ENCODE measurements at regions not wholly inside any gene's neighbourhood (a gene's known extent, or its start where the extent isn't known, plus 50 kb on each side); places are given as distances from the start of the nearest gene placed in this dataset.

GRCh38 chr6:138590796-138591709 is 91.8 kb upstream of the NHSL1 start (continued):
- TF ChIP-seq ATF7 (IDR thresholded peaks at IDR 0.05) (no peak), ATF7 (CRISPR knock-in tag; IDR thresholded peaks at IDR 0.05) (no peak), DZIP1 (CRISPR knock-in tag; IDR thresholded peaks at IDR 0.05) (no peak), TBX2 (CRISPR knock-in tag; IDR thresholded peaks at IDR 0.05; ENCODE audit: borderline replicate concordance) (no peak), ZBTB37 (CRISPR knock-in tag; IDR thresholded peaks at IDR 0.05) (no peak), ZNF256 (CRISPR knock-in tag; conservative IDR thresholded peaks at IDR 0.05) (no peak; the same call in 1 of the 2 replicates), MAFF (IDR thresholded peaks at IDR 0.05; ENCODE audit: low read depth, low read length) (no peak), MEF2D (CRISPR knock-in tag; IDR thresholded peaks at IDR 0.05) (no peak), ZSCAN5A (CRISPR knock-in tag; IDR thresholded peaks at IDR 0.05; ENCODE audit: borderline replicate concordance) (0 out of 2 replicates have a peak, but pooled peaks have one; percentile 42), ZNF17 (CRISPR knock-in tag; IDR thresholded peaks at IDR 0.05) (no peak), RXRB (CRISPR knock-in tag; IDR thresholded peaks at IDR 0.05; ENCODE audit: borderline replicate concordance) (peak; percentile 42; the same call in 1 of the 2 replicates), ZNF207 (IDR thresholded peaks at IDR 0.05; ENCODE audit: borderline replicate concordance) (no peak), KDM6A (CRISPR knock-in tag; IDR thresholded peaks at IDR 0.05; ENCODE audit: low read depth) (no peak), GPN1 (CRISPR knock-in tag; IDR thresholded peaks at IDR 0.05; ENCODE audit: borderline replicate concordance) (no peak), ZNF577 (CRISPR knock-in tag; IDR thresholded peaks at IDR 0.05; ENCODE audit: borderline replicate concordance, low read depth) (no peak), MBNL3 (CRISPR knock-in tag; conservative IDR thresholded peaks at IDR 0.05) (no peak), GTF3A (CRISPR knock-in tag; conservative IDR thresholded peaks at IDR 0.05) (no peak), SKI (IDR thresholded peaks at IDR 0.05; ENCODE audit: partially characterized antibody) (no peak)
- TF ChIP-seq, protein P1, sequence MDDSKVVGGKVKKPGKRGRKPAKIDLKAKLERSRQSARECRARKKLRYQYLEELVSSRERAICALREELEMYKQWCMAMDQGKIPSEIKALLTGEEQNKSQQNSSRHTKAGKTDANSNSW (CRISPR knock-in tag; IDR thresholded peaks at IDR 0.05; ENCODE audit: borderline replicate concordance), result no peak
- TF ChIP-seq, protein P2, sequence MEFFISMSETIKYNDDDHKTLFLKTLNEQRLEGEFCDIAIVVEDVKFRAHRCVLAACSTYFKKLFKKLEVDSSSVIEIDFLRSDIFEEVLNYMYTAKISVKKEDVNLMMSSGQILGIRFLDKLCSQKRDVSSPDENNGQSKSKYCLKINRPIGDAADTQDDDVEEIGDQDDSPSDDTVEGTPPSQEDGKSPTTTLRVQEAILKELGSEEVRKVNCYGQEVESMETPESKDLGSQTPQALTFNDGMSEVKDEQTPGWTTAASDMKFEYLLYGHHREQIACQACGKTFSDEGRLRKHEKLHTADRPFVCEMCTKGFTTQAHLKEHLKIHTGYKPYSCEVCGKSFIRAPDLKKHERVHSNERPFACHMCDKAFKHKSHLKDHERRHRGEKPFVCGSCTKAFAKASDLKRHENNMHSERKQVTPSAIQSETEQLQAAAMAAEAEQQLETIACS (CRISPR knock-in tag; IDR thresholded peaks at IDR 0.05), result no peak
- TF ChIP-seq, protein P3, sequence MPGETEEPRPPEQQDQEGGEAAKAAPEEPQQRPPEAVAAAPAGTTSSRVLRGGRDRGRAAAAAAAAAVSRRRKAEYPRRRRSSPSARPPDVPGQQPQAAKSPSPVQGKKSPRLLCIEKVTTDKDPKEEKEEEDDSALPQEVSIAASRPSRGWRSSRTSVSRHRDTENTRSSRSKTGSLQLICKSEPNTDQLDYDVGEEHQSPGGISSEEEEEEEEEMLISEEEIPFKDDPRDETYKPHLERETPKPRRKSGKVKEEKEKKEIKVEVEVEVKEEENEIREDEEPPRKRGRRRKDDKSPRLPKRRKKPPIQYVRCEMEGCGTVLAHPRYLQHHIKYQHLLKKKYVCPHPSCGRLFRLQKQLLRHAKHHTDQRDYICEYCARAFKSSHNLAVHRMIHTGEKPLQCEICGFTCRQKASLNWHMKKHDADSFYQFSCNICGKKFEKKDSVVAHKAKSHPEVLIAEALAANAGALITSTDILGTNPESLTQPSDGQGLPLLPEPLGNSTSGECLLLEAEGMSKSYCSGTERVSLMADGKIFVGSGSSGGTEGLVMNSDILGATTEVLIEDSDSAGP (CRISPR knock-in tag; IDR thresholded peaks at IDR 0.05; ENCODE audit: borderline replicate concordance), result no peak
